ENCODE measurements at regions not wholly inside any gene's neighbourhood (a gene's known extent, or its start where the extent isn't known, plus 50 kb on each side); places are given as distances from the start of the nearest gene placed in this dataset.

DNA sequence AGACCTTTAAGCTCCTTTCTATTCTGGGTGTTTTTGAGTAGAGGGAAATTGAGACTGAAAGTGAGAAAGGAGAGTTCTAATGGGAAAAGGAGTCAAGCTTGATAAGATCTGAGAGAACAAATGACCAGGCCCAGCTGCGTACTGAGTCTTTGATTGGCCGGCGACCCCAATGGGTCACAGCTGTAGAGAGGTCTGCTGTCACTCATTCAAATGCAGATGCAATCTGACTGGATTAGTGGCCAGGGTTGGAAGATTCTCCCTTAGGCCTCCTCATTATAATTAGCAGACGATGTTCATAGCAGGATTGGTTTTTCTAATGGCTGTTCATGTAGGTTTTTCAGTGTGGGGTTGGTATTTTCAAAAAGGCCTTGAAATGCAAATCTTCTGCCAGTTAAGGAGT lies 127.2 kb upstream of the SLC25A13 start:
- TF ChIP-seq BHLHE40 (IDR thresholded peaks at IDR 0.05; ENCODE audit: borderline replicate concordance) (no peak), SP1 (IDR thresholded peaks at IDR 0.05) (no peak), ARNT (IDR thresholded peaks at IDR 0.05) (no peak), FOXA1 (IDR thresholded peaks at IDR 0.05) (no peak), ELF4 (IDR thresholded peaks at IDR 0.05) (no peak), ZNF384 (IDR thresholded peaks at IDR 0.05) (no peak), LEF1 (IDR thresholded peaks at IDR 0.05; ENCODE audit: borderline replicate concordance) (no peak), NFRKB (IDR thresholded peaks at IDR 0.05) (no peak), SUZ12 (IDR thresholded peaks at IDR 0.05) (no peak), FOXK2 (IDR thresholded peaks at IDR 0.05) (no peak), HDGF (IDR thresholded peaks at IDR 0.05; ENCODE audit: borderline replicate concordance) (no peak), TARDBP (IDR thresholded peaks at IDR 0.05) (no peak)
- TF ChIP-seq, protein P1, sequence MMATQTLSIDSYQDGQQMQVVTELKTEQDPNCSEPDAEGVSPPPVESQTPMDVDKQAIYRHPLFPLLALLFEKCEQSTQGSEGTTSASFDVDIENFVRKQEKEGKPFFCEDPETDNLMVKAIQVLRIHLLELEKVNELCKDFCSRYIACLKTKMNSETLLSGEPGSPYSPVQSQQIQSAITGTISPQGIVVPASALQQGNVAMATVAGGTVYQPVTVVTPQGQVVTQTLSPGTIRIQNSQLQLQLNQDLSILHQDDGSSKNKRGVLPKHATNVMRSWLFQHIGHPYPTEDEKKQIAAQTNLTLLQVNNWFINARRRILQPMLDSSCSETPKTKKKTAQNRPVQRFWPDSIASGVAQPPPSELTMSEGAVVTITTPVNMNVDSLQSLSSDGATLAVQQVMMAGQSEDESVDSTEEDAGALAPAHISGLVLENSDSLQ (IDR thresholded peaks at IDR 0.05): no peak

Data from HEK293T (cell line).